ENCODE measurements at regions not wholly inside any gene's neighbourhood (a gene's known extent, or its start where the extent isn't known, plus 50 kb on each side); places are given as distances from the start of the nearest gene placed in this dataset.

DNA sequence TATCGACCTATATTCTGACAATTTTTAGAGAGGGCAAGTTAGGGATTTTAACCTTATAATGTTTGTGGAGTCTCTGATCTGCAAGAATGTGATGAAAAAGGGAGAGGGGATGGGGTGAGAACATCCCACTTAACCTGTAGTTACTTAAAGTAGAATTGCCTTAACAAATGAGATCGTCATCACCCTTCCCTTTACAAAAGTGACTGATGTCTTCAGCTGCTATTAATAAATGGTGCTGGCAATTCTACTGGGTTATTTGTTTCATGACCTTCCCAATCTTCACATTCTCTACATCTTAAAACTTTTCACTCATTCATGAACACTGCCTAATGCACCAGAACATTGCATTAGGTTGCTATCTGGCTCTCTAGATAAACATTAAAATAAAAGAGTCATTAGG lies 873.4 kb upstream of the LCORL start:
- TF ChIP-seq POLR2A (IDR thresholded peaks at IDR 0.05) = no peak
- TF ChIP-seq, protein P1, sequence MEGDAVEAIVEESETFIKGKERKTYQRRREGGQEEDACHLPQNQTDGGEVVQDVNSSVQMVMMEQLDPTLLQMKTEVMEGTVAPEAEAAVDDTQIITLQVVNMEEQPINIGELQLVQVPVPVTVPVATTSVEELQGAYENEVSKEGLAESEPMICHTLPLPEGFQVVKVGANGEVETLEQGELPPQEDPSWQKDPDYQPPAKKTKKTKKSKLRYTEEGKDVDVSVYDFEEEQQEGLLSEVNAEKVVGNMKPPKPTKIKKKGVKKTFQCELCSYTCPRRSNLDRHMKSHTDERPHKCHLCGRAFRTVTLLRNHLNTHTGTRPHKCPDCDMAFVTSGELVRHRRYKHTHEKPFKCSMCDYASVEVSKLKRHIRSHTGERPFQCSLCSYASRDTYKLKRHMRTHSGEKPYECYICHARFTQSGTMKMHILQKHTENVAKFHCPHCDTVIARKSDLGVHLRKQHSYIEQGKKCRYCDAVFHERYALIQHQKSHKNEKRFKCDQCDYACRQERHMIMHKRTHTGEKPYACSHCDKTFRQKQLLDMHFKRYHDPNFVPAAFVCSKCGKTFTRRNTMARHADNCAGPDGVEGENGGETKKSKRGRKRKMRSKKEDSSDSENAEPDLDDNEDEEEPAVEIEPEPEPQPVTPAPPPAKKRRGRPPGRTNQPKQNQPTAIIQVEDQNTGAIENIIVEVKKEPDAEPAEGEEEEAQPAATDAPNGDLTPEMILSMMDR (IDR thresholded peaks at IDR 0.05) = no peak

All from adrenal gland (tissue), 5 donors.